ENCODE measurements at regions not wholly inside any gene's neighbourhood (a gene's known extent, or its start where the extent isn't known, plus 50 kb on each side); places are given as distances from the start of the nearest gene placed in this dataset.

GRCh38 chr22:47963660-47964059 lies 1201.2 kb downstream of the TBC1D22A start:
- Histone ChIP-seq H3K79me2 (ENCODE audit: insufficient read depth, low read length) (no peaks in the 10 kb centered on the region), H3K27ac (ENCODE audit: low read depth, low read length) (no peak overlapping the region), H3K36me3 (ENCODE audit: control insufficient read depth in 1 of 2, insufficient read depth in 2 of 2, low read length in 2 of 2) (no peaks in the 10 kb centered on the region), H3K4me2 (ENCODE audit: low read length) (no peak overlapping the region), H3K9me3 (ENCODE audit: control insufficient read depth in 1 of 2, insufficient read depth in 1 of 2, low read depth in 1 of 2, low read length in 2 of 2) (peaks cover 0 to 4% of the 10 kb centered on the region in 2 experiments; a peak in 2 of 4 replicates), H3K9ac (ENCODE audit: low read length) (no peak overlapping the region), H3K9me2 (ENCODE audit: insufficient read depth) (no peaks in the 10 kb centered on the region), H3K4me1 (ENCODE audit: control insufficient read depth in 1 of 2, insufficient read depth in 2 of 2, low read length in 2 of 2) (no peaks in the 10 kb centered on the region), H2AFZ (ENCODE audit: low read depth, low read length, poor library complexity, severe bottlenecking) (no peak overlapping the region), H3K4me3 (replicated peaks in 1 of 2; ENCODE audit: low read depth in 1 of 2, low read length in 2 of 2) (no peak overlapping the region), H4K20me1 (ENCODE audit: insufficient read depth) (no peaks in the 10 kb centered on the region), H3K27me3 (ENCODE audit: insufficient read depth, low read length) (no peaks in the 10 kb centered on the region)
- POLR2A ChIA-PET = no interaction called here
- DNase-seq (ENCODE audit: low read depth, low spot score) (no peak), ATAC-seq (no peak)
- no TSS peak for BruUV-seq (replicated peaks)
- intact Hi-C loops (cut with micrococcal nuclease) = no loop called here
- TF ChIP-seq, protein P1, sequence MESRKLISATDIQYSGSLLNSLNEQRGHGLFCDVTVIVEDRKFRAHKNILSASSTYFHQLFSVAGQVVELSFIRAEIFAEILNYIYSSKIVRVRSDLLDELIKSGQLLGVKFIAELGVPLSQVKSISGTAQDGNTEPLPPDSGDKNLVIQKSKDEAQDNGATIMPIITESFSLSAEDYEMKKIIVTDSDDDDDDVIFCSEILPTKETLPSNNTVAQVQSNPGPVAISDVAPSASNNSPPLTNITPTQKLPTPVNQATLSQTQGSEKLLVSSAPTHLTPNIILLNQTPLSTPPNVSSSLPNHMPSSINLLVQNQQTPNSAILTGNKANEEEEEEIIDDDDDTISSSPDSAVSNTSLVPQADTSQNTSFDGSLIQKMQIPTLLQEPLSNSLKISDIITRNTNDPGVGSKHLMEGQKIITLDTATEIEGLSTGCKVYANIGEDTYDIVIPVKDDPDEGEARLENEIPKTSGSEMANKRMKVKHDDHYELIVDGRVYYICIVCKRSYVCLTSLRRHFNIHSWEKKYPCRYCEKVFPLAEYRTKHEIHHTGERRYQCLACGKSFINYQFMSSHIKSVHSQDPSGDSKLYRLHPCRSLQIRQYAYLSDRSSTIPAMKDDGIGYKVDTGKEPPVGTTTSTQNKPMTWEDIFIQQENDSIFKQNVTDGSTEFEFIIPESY (IDR thresholded peaks at IDR 0.05; ENCODE audit: extremely low read depth, insufficient replicate concordance, low read length) = no peak
- TF ChIP-seq CTCF (IDR thresholded peaks at IDR 0.05 in 2 of 3, conservative IDR thresholded peaks at IDR 0.05 in 1 of 3; ENCODE audit: borderline replicate concordance in 1 of 3, insufficient read depth in 1 of 3, low read depth in 2 of 3, low read length in 2 of 3) (no peak), CEBPB (IDR thresholded peaks at IDR 0.05; ENCODE audit: low read depth) (no peak), EZH2phosphoT487 (IDR thresholded peaks at IDR 0.05; ENCODE audit: borderline replicate concordance) (no peak), EGR1 (IDR thresholded peaks at IDR 0.05; ENCODE audit: low read depth) (no peak), FOSL1 (IDR thresholded peaks at IDR 0.05; ENCODE audit: low read depth) (no peak), TCF7L2 (IDR thresholded peaks at IDR 0.05; ENCODE audit: borderline replicate concordance, extremely low read depth, insufficient read depth, insufficient read length) (no peak), ELF1 (IDR thresholded peaks at IDR 0.05; ENCODE audit: borderline replicate concordance, low read depth) (no peak), SRF (IDR thresholded peaks at IDR 0.05; ENCODE audit: low read depth) (no peak), POLR2AphosphoS5 (IDR thresholded peaks at IDR 0.05; ENCODE audit: low read depth, low read length) (no peak), RAD21 (IDR thresholded peaks at IDR 0.05; ENCODE audit: low read depth) (no peak), CBX3 (IDR thresholded peaks at IDR 0.05; ENCODE audit: low read depth) (no peak)
- RAD21 ChIA-PET (ENCODE audit: low non-redundant PET in 1 of 2, low total read pairs in 2 of 2, uncharacterized antibody in 2 of 2, unreplicated experiment in 2 of 2) = no interaction called here
- CTCF ChIA-PET = no interaction called here
